ENCODE measurements at regions not wholly inside any gene's neighbourhood (a gene's known extent, or its start where the extent isn't known, plus 50 kb on each side); places are given as distances from the start of the nearest gene placed in this dataset.

- no peak for TF ChIP-seq KDM5A (IDR thresholded peaks at IDR 0.05; ENCODE audit: low read length)
- TF ChIP-seq, protein P1, sequence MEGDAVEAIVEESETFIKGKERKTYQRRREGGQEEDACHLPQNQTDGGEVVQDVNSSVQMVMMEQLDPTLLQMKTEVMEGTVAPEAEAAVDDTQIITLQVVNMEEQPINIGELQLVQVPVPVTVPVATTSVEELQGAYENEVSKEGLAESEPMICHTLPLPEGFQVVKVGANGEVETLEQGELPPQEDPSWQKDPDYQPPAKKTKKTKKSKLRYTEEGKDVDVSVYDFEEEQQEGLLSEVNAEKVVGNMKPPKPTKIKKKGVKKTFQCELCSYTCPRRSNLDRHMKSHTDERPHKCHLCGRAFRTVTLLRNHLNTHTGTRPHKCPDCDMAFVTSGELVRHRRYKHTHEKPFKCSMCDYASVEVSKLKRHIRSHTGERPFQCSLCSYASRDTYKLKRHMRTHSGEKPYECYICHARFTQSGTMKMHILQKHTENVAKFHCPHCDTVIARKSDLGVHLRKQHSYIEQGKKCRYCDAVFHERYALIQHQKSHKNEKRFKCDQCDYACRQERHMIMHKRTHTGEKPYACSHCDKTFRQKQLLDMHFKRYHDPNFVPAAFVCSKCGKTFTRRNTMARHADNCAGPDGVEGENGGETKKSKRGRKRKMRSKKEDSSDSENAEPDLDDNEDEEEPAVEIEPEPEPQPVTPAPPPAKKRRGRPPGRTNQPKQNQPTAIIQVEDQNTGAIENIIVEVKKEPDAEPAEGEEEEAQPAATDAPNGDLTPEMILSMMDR (IDR thresholded peaks at IDR 0.05; ENCODE audit: control extremely low read depth in 1 of 3, insufficient read depth in 1 of 3, low read depth in 1 of 3, low read length in 3 of 3) = no peak
- no peak for TF ChIP-seq PHF8 (conservative IDR thresholded peaks at IDR 0.05; ENCODE audit: low read depth, low read length)
- TF ChIP-seq SUZ12 (IDR thresholded peaks at IDR 0.05; ENCODE audit: low read length) = no peak
- TF ChIP-seq EGR1 (IDR thresholded peaks at IDR 0.05; ENCODE audit: borderline replicate concordance, low read depth, low read length) = no peak
- TF ChIP-seq TAF1 (IDR thresholded peaks at IDR 0.05; ENCODE audit: low read depth, low read length) = no peak
- no peak for TF ChIP-seq YY1 (IDR thresholded peaks at IDR 0.05; ENCODE audit: low read depth, low read length)
- TF ChIP-seq CHD2 (IDR thresholded peaks at IDR 0.05; ENCODE audit: low read length) = no peak
- TF ChIP-seq ZNF274 (IDR thresholded peaks at IDR 0.05; ENCODE audit: borderline replicate concordance, extremely low read depth, low read length) = no peak
- TF ChIP-seq KDM1A (IDR thresholded peaks at IDR 0.05; ENCODE audit: borderline replicate concordance, low read length) = no peak
- TF ChIP-seq JUND (IDR thresholded peaks at IDR 0.05; ENCODE audit: low read length) = no peak
These were observed 62.8 kb downstream of the KIF4B start for GRCh38 chr5:155076379-155076778.

Measured in H1 (cell line).